GM03348 (cell line): ENCODE measurements at regions not wholly inside any gene's neighbourhood (a gene's known extent, or its start where the extent isn't known, plus 50 kb on each side); places are given as distances from the start of the nearest gene placed in this dataset.

Source experiments
- DNase-seq: peaks from one replicate; pipeline ENCODE4 v3.0.0; 2012; ENCODE audit warnings: low spot score

DNA sequence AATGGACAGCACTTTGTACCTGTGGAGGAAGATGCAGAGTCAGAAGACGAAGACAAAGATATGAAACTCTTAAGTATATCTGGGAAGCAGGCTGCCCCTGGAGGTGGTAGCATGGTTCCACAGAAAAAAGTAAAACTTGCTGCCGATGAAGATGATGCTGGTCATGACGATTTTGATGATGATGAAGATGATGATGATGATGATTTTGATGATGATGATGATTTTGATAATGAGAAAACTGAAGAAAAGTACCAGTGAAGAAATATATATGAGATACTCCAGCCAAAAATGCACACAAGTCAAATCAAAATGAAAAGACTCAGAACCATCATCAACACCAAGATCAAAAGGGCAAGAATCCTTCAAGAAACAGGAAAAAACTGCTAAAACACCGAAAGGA, 268.5 kb upstream of the EEF2KMT start:
- DNase-seq: no peak

GRCh38 chr16:5364186-5364585, 266.6 kb upstream of the EEF2KMT start:
- DNase-seq: no peak

DNA sequence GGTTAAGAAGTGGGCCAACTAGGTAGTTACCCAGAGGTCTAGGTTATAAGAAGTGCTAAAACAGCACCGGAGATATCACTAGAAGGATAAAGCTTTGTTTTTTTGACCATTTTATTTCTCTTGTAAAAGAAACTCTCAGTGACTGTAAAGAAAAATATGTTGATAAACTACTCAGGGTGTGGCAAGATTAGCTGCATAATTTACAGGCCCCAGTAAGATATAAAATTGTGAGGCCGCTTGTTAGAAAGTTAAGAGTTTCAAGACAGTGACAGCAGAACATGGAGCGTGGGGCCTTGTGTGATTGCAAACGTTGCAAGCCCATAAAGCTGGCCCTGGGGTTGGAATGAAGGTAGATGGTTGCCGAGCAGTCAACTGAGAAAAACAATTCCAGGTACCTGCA, 263.7 kb upstream of the EEF2KMT start:
- no peak for DNase-seq

DNA sequence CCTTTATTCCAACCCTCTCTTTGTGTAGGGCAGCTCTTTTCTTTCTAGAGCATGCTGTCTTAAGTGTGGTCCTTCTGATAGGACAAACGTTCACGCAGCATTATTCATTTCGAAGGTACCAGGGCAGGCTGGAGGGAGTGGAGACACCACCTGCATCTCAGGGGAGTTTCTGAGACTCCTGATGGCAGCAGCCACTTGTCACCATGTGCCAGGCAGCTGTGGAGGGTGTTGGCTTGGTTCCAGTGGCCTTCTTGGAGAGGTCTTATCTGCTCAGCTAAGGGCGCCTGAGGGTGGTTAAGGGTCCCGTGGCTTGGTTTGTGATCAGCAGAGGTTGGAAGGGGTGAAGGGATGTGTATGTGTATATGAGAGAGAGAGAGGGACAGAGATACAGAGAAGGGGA, 257.1 kb upstream of the EEF2KMT start:
- DNase-seq: no peak

- DNase-seq: no peak
These were observed 252.3 kb upstream of the EEF2KMT start for GRCh38 chr16:5349670-5350517.

- no peak for DNase-seq
These were observed 251.5 kb upstream of the EEF2KMT start for GRCh38 chr16:5349101-5349500.

DNA sequence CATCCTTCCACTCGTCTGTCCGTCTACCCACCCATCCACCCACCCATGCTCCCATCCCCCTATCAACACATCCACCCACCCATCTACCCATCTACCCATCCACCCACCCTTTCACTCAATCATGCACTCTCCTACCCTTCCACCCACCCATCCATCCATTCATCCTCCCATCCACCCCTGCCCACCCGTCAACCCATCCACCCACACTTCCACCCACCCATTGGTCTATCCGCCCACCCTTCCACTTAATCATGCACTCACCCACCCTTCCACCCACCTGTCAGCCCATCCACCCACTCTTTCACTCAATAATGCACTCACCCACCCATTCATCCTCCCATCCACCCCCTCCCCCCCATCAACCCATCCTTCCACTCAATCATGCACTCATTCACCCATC, 250.0 kb upstream of the EEF2KMT start:
- no peak for DNase-seq

- DNase-seq: no peak
These were observed 239.3 kb upstream of the EEF2KMT start for GRCh38 chr16:5336941-5337340.

- no peak for DNase-seq
These were observed 236.4 kb upstream of the EEF2KMT start for GRCh38 chr16:5333991-5334390.

GRCh38 chr16:5333126-5333525, 235.5 kb upstream of the EEF2KMT start:
- no peak for DNase-seq

- DNase-seq: no peak
These were observed 232.5 kb upstream of the EEF2KMT start for GRCh38 chr16:5330058-5330457.

DNA sequence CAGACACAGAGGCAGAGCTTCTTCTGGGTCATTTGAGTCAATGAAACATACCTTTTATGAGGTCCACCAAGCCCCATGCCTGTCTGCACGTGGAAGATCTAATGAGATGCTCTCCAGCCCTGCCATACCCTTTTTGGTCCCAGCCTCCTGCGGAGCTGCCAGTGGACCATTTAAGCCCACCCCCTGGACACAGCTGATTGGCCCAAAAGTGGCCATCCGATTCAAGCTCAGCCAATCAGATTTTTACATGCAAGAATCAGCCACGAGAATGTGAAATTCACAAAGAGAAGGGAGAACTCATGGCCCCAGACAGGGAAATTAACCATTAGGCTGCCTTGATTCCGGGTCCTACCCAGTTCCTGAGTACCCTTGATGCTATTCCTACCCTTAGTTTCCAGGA, 231.0 kb upstream of the EEF2KMT start:
- no peak for DNase-seq

- DNase-seq: no peak
These were observed 228.8 kb upstream of the EEF2KMT start for GRCh38 chr16:5326395-5326794.

- DNase-seq: no peak
These were observed 228.3 kb upstream of the EEF2KMT start for GRCh38 chr16:5325932-5326331.

GRCh38 chr16:5323284-5324141, 225.9 kb upstream of the EEF2KMT start:
- no peak for DNase-seq

DNA sequence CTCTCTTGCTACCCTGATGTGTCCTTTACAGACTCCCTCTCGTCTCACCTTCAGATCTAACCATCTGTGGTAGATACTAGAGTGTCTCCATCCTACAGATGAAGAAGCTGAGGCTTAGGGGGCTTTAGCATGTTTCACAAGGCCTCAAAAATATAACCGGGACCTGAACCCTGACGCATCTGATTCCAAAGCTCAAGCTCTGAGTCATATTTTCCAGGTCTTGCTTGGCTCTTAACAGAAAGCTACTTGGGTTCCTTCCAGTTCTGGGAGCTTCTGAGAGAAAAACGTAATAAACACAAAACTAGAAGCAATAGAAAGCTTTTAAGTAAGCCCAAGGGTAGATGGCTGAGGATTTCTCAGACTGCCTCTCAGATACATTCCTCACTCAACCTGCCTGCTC, 224.3 kb upstream of the EEF2KMT start:
- no peak for DNase-seq

- DNase-seq: no peak
These were observed 222.2 kb upstream of the EEF2KMT start for GRCh38 chr16:5319799-5320198.

DNA sequence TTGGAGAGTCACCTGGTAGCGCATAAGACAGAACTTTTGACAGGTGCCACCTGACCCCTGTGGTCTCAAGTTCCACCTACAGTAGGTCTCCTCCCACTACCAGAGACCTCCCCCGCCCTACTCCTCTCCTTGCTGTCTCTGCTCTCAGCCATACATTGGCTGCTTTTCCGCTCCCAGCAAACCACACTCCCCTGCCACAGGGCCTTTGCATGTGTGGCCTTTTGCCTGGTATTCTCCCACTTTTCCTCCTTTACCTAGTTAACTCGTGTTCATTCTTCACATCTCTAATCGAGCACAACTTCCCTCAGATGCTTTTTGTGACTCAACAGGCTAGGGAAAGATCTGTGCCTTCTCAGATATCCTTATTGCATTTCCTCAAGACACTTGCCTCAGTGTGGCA, 218.3 kb upstream of the EEF2KMT start:
- no peak for DNase-seq

- no peak for DNase-seq
These were observed 216.8 kb upstream of the EEF2KMT start for GRCh38 chr16:5314377-5314776.

DNA sequence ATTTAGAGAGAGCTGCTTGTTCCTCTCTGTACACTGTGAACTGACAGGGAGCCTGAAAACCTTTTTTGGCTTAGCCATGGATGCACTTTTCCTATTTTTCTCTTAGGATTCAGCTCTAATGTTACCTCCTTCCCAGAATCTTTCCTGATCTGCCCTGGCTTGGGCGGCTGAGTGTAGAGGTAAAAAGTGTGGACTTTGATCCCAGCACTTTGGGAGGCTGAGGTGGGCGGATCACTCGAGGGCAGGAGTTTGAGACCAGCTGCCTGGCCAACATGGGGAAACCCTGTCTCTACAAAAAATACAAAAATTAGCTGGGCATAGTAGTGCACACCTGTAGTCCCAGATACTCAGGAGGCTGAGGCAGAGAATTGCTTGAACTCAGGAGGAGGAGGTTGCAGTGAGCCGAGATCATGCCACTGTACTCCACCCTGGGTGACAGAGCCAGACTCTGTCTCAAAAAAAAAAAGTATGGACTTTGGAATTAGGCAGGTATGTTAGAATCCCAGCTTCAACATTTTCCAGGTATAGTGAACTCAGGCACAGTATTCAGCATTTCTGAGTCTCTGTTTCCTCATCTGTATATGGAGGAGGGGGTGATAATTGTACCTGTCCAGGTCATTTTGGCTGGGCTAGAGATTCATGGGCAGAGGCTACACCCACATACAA, 212.5 kb upstream of the EEF2KMT start:
- no peak for DNase-seq

GRCh38 chr16:5305023-5305422, 207.4 kb upstream of the EEF2KMT start:
- no peak for DNase-seq

- DNase-seq: no peak
These were observed 204.9 kb upstream of the EEF2KMT start for GRCh38 chr16:5302372-5303114.
